ENCODE measurements at regions not wholly inside any gene's neighbourhood (a gene's known extent, or its start where the extent isn't known, plus 50 kb on each side); places are given as distances from the start of the nearest gene placed in this dataset.

- Histone ChIP-seq H3K4me1 (ENCODE audit: control insufficient read depth, insufficient read depth, low read length) (no peaks in the 10 kb centered on the region), H3K27ac (ENCODE audit: control insufficient read depth, insufficient read depth) (no peak overlapping the region), H3K9ac (ENCODE audit: control insufficient read depth, insufficient read depth, low read length) (no peak overlapping the region), H3K79me2 (ENCODE audit: control insufficient read depth, insufficient read depth, low read length) (no peaks in the 10 kb centered on the region), H3K27me3 (replicated peaks in 1 of 2; ENCODE audit: control insufficient read depth in 2 of 2, insufficient read depth in 2 of 2, low read length in 1 of 2) (no peaks in the 10 kb centered on the region), H3K4me2 (ENCODE audit: control insufficient read depth, insufficient read depth) (no peak overlapping the region), H2AFZ (ENCODE audit: control insufficient read depth, low read depth, low read length) (no peak overlapping the region), H3K4me3 (no peak overlapping the region), H3K36me3 (ENCODE audit: control insufficient read depth in 2 of 2, insufficient read depth in 2 of 2, low read length in 1 of 2) (no peaks in the 10 kb centered on the region), H4K20me1 (ENCODE audit: control insufficient read depth, insufficient read depth) (no peaks in the 10 kb centered on the region), H3K9me3 (replicated peaks; ENCODE audit: control insufficient read depth, insufficient read depth, low read length) (no peaks in the 10 kb centered on the region)
- ChIA-PET CTCF (no interaction called here), RAD21 (ENCODE audit: unreplicated experiment) (no interaction called here), POLR2A (no interaction called here), SMC1A (ENCODE audit: uncharacterized antibody, unreplicated experiment) (no interaction called here)
- FAIRE-seq (no peak), DNase-seq (ENCODE audit: low read depth, low spot score) (no peak), ATAC-seq (peak; percentile 26; the same call in 2 of the 3 replicates)
- no TSS peak for BruUV-seq (replicated peaks)
- no peak for TF ChIP-seq ETV6 (conservative IDR thresholded peaks at IDR 0.05 in 1 of 2, IDR thresholded peaks at IDR 0.05 in 1 of 2; ENCODE audit: borderline replicate concordance in 1 of 2, low read depth in 1 of 2)
- no peak for TF ChIP-seq E4F1 (IDR thresholded peaks at IDR 0.05; ENCODE audit: borderline replicate concordance, partially characterized antibody)
- no peak for TF ChIP-seq ZNF217 (IDR thresholded peaks at IDR 0.05)
- TF ChIP-seq ATF3 (IDR thresholded peaks at IDR 0.05; ENCODE audit: borderline replicate concordance, extremely low read depth, low read depth, low read length) = no peak
- TF ChIP-seq RELA (IDR thresholded peaks at IDR 0.05; ENCODE audit: borderline replicate concordance, partially characterized antibody) = no peak
- TF ChIP-seq LARP7 (IDR thresholded peaks at IDR 0.05) = no peak
- no peak for TF ChIP-seq ZBTB11 (CRISPR knock-in tag; IDR thresholded peaks at IDR 0.05)
- no peak for TF ChIP-seq NRF1 (conservative IDR thresholded peaks at IDR 0.05; ENCODE audit: low read depth, low read length)
- no peak for TF ChIP-seq HDAC6 (IDR thresholded peaks at IDR 0.05; ENCODE audit: unreplicated experiment)
- no peak for TF ChIP-seq CEBPB (IDR thresholded peaks at IDR 0.05; ENCODE audit: borderline replicate concordance in 1 of 2, low read depth in 2 of 2, low read length in 2 of 2)
- no peak for TF ChIP-seq FOS (IDR thresholded peaks at IDR 0.05; ENCODE audit: borderline replicate concordance, extremely low read depth, insufficient read length)
- TF ChIP-seq SUZ12 (IDR thresholded peaks at IDR 0.05; ENCODE audit: unreplicated experiment) = no peak
- no peak for TF ChIP-seq USF1 (IDR thresholded peaks at IDR 0.05; ENCODE audit: borderline replicate concordance, extremely low read length, insufficient read depth, low read depth, low read length)
- TF ChIP-seq POLR2AphosphoS5 (IDR thresholded peaks at IDR 0.05; ENCODE audit: low read length) = no peak
- TF ChIP-seq CBX3 (IDR thresholded peaks at IDR 0.05; ENCODE audit: borderline replicate concordance, low read depth) = no peak
- in situ Hi-C loops (cut with MboI) = no loop called here
- WGBS (ENCODE audit: insufficient coverage, insufficient replicate concordance, low lambda C conversion rate, missing lambda C conversion rate) = 85% methylated on average over 2 of the region's 2 CpGs
- intact Hi-C loops (cut with micrococcal nuclease; ENCODE audit: unreplicated experiment) = no loop called here
These were observed 603.4 kb downstream of the DSC3 start for GRCh38 chr18:30439174-30439573.
